ENCODE measurements at regions not wholly inside any gene's neighbourhood (a gene's known extent, or its start where the extent isn't known, plus 50 kb on each side); places are given as distances from the start of the nearest gene placed in this dataset.

GRCh38 chr14:101105045-101105444 lies 201.5 kb upstream of the RTL1 start:
- Histone ChIP-seq H3K4me3 (no peak overlapping the region), H3K27me3 (ENCODE audit: insufficient read depth) (no peaks in the 10 kb centered on the region), H3K4me2 (no peak overlapping the region), H3K79me2 (replicated peaks; ENCODE audit: insufficient read depth) (no peaks in the 10 kb centered on the region), H4K20me1 (replicated peaks; ENCODE audit: insufficient read depth) (no peaks in the 10 kb centered on the region), H3K36me3 (ENCODE audit: insufficient read depth) (no peaks in the 10 kb centered on the region), H3K27ac (ENCODE audit: low read depth) (no peak overlapping the region), H2AFZ (no peak overlapping the region), H3F3A (replicated peaks; ENCODE audit: low read depth) (no peaks in the 10 kb centered on the region), H3K4me1 (ENCODE audit: insufficient read depth) (no peaks in the 10 kb centered on the region), H3K9me2 (ENCODE audit: insufficient read depth) (no peaks in the 10 kb centered on the region)
- H3K27ac Mint-ChIP-seq: no peak overlapping the region
- no peaks in the 10 kb centered on the region for H3K4me1 Mint-ChIP-seq
- DNase-seq (ENCODE audit: low spot score): no peak
- H3K4me3 Mint-ChIP-seq: no peak overlapping the region
- TF ChIP-seq ZNF331 (CRISPR knock-in tag; IDR thresholded peaks at IDR 0.05; ENCODE audit: low read depth): no peak
- TF ChIP-seq, protein P1, sequence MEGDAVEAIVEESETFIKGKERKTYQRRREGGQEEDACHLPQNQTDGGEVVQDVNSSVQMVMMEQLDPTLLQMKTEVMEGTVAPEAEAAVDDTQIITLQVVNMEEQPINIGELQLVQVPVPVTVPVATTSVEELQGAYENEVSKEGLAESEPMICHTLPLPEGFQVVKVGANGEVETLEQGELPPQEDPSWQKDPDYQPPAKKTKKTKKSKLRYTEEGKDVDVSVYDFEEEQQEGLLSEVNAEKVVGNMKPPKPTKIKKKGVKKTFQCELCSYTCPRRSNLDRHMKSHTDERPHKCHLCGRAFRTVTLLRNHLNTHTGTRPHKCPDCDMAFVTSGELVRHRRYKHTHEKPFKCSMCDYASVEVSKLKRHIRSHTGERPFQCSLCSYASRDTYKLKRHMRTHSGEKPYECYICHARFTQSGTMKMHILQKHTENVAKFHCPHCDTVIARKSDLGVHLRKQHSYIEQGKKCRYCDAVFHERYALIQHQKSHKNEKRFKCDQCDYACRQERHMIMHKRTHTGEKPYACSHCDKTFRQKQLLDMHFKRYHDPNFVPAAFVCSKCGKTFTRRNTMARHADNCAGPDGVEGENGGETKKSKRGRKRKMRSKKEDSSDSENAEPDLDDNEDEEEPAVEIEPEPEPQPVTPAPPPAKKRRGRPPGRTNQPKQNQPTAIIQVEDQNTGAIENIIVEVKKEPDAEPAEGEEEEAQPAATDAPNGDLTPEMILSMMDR (conservative IDR thresholded peaks at IDR 0.05; ENCODE audit: low read depth in 2 of 2): no peak
- no peak for TF ChIP-seq CREB1 (CRISPR knock-in tag; IDR thresholded peaks at IDR 0.05; ENCODE audit: low read depth)
- no peak for TF ChIP-seq NANOG (IDR thresholded peaks at IDR 0.05; ENCODE audit: borderline replicate concordance)
- no peak for TF ChIP-seq EZH2phosphoT487 (IDR thresholded peaks at IDR 0.05; ENCODE audit: unreplicated experiment)
- TF ChIP-seq ZNF114 (CRISPR knock-in tag; IDR thresholded peaks at IDR 0.05): no peak
- TF ChIP-seq ZNF462 (CRISPR knock-in tag; IDR thresholded peaks at IDR 0.05): no peak
- no peak for TF ChIP-seq REST (IDR thresholded peaks at IDR 0.05; ENCODE audit: unreplicated experiment)
- TF ChIP-seq STAT1 (IDR thresholded peaks at IDR 0.05; ENCODE audit: unreplicated experiment): no peak
- TF ChIP-seq POLR2AphosphoS5 (IDR thresholded peaks at IDR 0.05; ENCODE audit: low read depth): no peak
- TF ChIP-seq EZH2 (IDR thresholded peaks at IDR 0.05; ENCODE audit: low read depth, unreplicated experiment): no peak
- no peak for TF ChIP-seq ETS1 (IDR thresholded peaks at IDR 0.05)
- TF ChIP-seq JUNB (IDR thresholded peaks at IDR 0.05; ENCODE audit: unreplicated experiment): no peak
- H3K27me3 Mint-ChIP-seq (ENCODE audit: insufficient read depth, low read depth, poor library complexity): peaks cover 5% of the 10 kb centered on the region
- H3K36me3 Mint-ChIP-seq (ENCODE audit: low read depth): peaks cover 5% of the 10 kb centered on the region; the same call in 2 of the 3 replicates
- peaks cover 12% of the 10 kb centered on the region for H3K9me3 Mint-ChIP-seq
- ATAC-seq: no peak
